Endothelial cell of umbilical vein (primary cell): ENCODE measurements at regions not wholly inside any gene's neighbourhood (a gene's known extent, or its start where the extent isn't known, plus 50 kb on each side); places are given as distances from the start of the nearest gene placed in this dataset.

ENCODE experiments used
- BruUV-seq: library from RNA; stranded (reverse); fragments of 400-500 nt; replicated peaks from 2 replicates; lab custom pipeline; 2021; lab: Mats Ljungman, UMichigan
- CTCF ChIA-PET: fragments of 300-600, 350-600 bp; sonication (Branson Sonifier 250); formaldehyde crosslinking; loops from one replicate; lab custom pipeline; 2021; ENCODE audit warnings: antibody characterized with exemption, inconsistent platforms; lab: Charles Lee
- POLR2A ChIA-PET: fragments of 300-600, 350-600 bp; sonication (Branson Sonifier 250); formaldehyde crosslinking; loops from one replicate; lab custom pipeline; 2021; ENCODE audit warnings: antibody characterized with exemption, inconsistent platforms; lab: Charles Lee
- DNase-seq: peaks from one replicate; pipeline ENCODE4 v3.0.0-alpha.2; 2011; ENCODE audit warnings: low read depth, low spot score
- FAIRE-seq: peaks from 2 replicates; lab custom pipeline; 2011; peaks lifted over from hg19 to GRCh38; lab: Jason Lieb, UNC
- H2AFZ ChIP-seq: 2 replicates; pipeline ENCODE4 v1.6.0; 2012; ENCODE audit warnings: low read depth, low read length, control low read depth, inconsistent platforms
- H3K27ac ChIP-seq: 2 replicates; pipeline ENCODE4 v1.5.1; 2011; ENCODE audit warnings: low read depth, mild to moderate bottlenecking, control low read depth, low read length, moderate library complexity; ENCODE audit not compliant: insufficient read depth
- H3K27me3 ChIP-seq, 2 experiments: 2 replicates each; pipeline versions ENCODE4 v1.6.0 to v1.6.1; 2011; ENCODE audit warnings: low read length in 2 of 2, mixed read lengths in 1 of 2; ENCODE audit not compliant: control insufficient read depth in 2 of 2, insufficient read depth in 2 of 2
- H3K36me3 ChIP-seq, 2 experiments: 2 replicates in 1 of 2; 3 replicates in 1 of 2; pipeline ENCODE4 v1.5.1; 2011; ENCODE audit warnings: low read length in 2 of 2, mild to moderate bottlenecking in 1 of 2, moderate library complexity in 1 of 2; ENCODE audit not compliant: control insufficient read depth in 2 of 2, insufficient read depth in 2 of 2; ENCODE audit errors: extremely low read depth in 1 of 2
- H3K4me1 ChIP-seq: 3 replicates; pipeline ENCODE4 v1.5.1; 2011; ENCODE audit warnings: mild to moderate bottlenecking, low read length; ENCODE audit not compliant: control insufficient read depth, insufficient read depth; ENCODE audit errors: extremely low read depth
- H3K4me2 ChIP-seq: 2 replicates; pipeline ENCODE4 v1.6.1; 2011; ENCODE audit warnings: low read length, control low read depth, mixed read lengths; ENCODE audit not compliant: insufficient read depth
- H3K4me3 ChIP-seq, 3 experiments: fragments of 200-600 bp in 1 of 3; sonication (generic), shearing (Covaris generic) in 1 of 3; replicated peaks in 1 of 3; 2 replicates each; pipeline ENCODE4 v1.5.1; 2011 to 2016; ENCODE audit warnings: control low read depth in 3 of 3, low read length in 3 of 3, mild to moderate bottlenecking in 2 of 3, inconsistent platforms in 1 of 3, low read depth in 1 of 3, moderate library complexity in 1 of 3; ENCODE audit not compliant: insufficient read depth in 1 of 3
- H3K79me2 ChIP-seq: 2 replicates; pipeline ENCODE4 v1.6.0; 2012; ENCODE audit warnings: low read length, inconsistent platforms; ENCODE audit not compliant: control insufficient read depth, insufficient read depth
- H3K9ac ChIP-seq: replicated peaks from 2 replicates; pipeline ENCODE3; 2011; ENCODE audit warnings: low read length, control low read depth; ENCODE audit not compliant: insufficient read depth; ENCODE audit errors: extremely low read depth
- H3K9me1 ChIP-seq: replicated peaks from 3 replicates; pipeline ENCODE4 v1.6.0; 2011; ENCODE audit warnings: mild to moderate bottlenecking, low read length; ENCODE audit not compliant: control insufficient read depth, insufficient read depth; ENCODE audit errors: extremely low read depth
- H3K9me3 ChIP-seq: replicated peaks from 2 replicates; pipeline ENCODE4 v1.5.1; 2012; ENCODE audit warnings: low read length, inconsistent platforms; ENCODE audit not compliant: control insufficient read depth, insufficient read depth
- H4K20me1 ChIP-seq: replicated peaks from 2 replicates; pipeline ENCODE3; 2011; ENCODE audit warnings: mild to moderate bottlenecking, low read length; ENCODE audit not compliant: control insufficient read depth, insufficient read depth; ENCODE audit errors: extremely low read depth
- CTCF ChIP-seq, 2 donors: IDR thresholded peaks; 1 replicate in 1 of 2; 2 replicates in 1 of 2; pipeline ENCODE4 v1.5.1; 2011; ENCODE audit warnings: low read length in 2 of 2, mild to moderate bottlenecking in 2 of 2, moderate library complexity in 2 of 2, control low read depth in 1 of 2, inconsistent platforms in 1 of 2, low read depth in 1 of 2; ENCODE audit not compliant: insufficient read depth in 1 of 2; ENCODE audit errors: extremely low read depth in 1 of 2
- EZH2 ChIP-seq: IDR thresholded peaks from 2 replicates; pipeline ENCODE4 v1.6.1; 2012; ENCODE audit warnings: borderline replicate concordance, low read depth, mild to moderate bottlenecking, moderate library complexity, low read length, inconsistent platforms; ENCODE audit not compliant: severe bottlenecking
- FOS ChIP-seq: IDR thresholded peaks from 2 replicates; pipeline ENCODE4 v1.6.1; 2011; ENCODE audit warnings: mild to moderate bottlenecking, low read length, moderate library complexity, borderline replicate concordance; ENCODE audit not compliant: insufficient read depth
- GATA2 ChIP-seq: IDR thresholded peaks from 2 replicates; pipeline ENCODE4 v1.7.0; 2011; ENCODE audit warnings: low read depth, mild to moderate bottlenecking, moderate library complexity, mixed read lengths, low read length; ENCODE audit not compliant: insufficient read length, insufficient read depth
- JUN ChIP-seq: IDR thresholded peaks from 2 replicates; pipeline ENCODE4 v1.6.1; 2011; ENCODE audit warnings: borderline replicate concordance, low read depth; ENCODE audit not compliant: insufficient read length, insufficient read depth
- MAX ChIP-seq: IDR thresholded peaks from 2 replicates; pipeline ENCODE4 v1.6.1; 2011; ENCODE audit not compliant: insufficient read depth, insufficient read length
- MYC ChIP-seq: IDR thresholded peaks from one replicate; pipeline ENCODE4 v1.6.1; 2011; ENCODE audit warnings: mild to moderate bottlenecking, low read depth, low read length
- POLR2A ChIP-seq: IDR thresholded peaks from 2 replicates; pipeline ENCODE4 v1.6.1; 2012; ENCODE audit warnings: low read depth, mild to moderate bottlenecking, control low read depth, low read length
- POLR2AphosphoS5 ChIP-seq: IDR thresholded peaks from 2 replicates; pipeline ENCODE4 v1.6.1; 2012; ENCODE audit warnings: low read depth, mild to moderate bottlenecking, control low read depth, low read length, moderate library complexity; ENCODE audit not compliant: insufficient read depth
- dilution Hi-C: fragments of 300-500 bp; cut with MboI; formaldehyde crosslinking; loops from one replicate; pipeline ENCODE4 v1.15.0; 2019; ENCODE audit warnings: low sequenced_read_pairs; ENCODE audit not compliant: extremely low pct_ligation_motif_present
- intact Hi-C: fragments of 100-400 bp; cut with micrococcal nuclease; formaldehyde crosslinking; loops from one replicate; pipeline ENCODE4 v1.10.0; 2022

DNA sequence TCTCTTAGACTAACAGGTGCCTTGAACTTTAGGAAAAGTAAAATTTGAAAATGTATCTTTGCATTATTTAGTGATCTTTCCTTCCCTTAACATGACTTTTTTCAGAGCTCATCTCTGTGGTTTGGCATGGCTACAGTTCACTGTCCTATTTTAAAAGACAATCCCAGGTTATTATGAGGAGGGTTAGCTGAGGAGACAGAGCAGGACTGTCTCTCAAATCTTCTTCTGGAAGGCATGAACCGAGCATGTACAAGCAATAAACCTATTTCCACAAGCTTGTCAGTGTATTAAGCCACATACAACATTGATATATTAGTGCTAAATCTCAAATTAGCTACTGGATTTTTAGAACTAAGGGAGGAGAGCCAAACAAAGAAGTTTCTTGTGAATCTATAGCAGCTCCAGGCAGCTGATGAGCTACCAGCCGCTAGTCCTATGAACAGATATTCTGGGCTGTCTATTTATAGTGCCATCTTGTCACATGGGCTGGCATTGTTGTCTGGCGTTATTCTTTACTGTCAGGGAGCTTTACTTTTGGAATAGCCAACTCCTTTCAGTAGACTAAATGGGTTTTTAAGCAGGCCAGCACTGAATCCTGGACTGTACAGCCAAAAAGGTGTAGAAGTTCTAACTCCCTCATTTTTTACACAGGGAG, 171.2 kb upstream of the ACTBL2 start:
- no TSS peak for BruUV-seq
- no peak for TF ChIP-seq MYC
- TF ChIP-seq POLR2A = no peak
- no peak for TF ChIP-seq EZH2
- TF ChIP-seq GATA2 = no peak
- no peak for TF ChIP-seq MAX
- no peak for TF ChIP-seq CTCF (IDR thresholded peaks at IDR 0.05; ENCODE audit: extremely low read depth in 1 of 2, insufficient read depth in 1 of 2, low read depth in 1 of 2, low read length in 2 of 2)
- TF ChIP-seq FOS = no peak
- TF ChIP-seq JUN = no peak
- TF ChIP-seq POLR2AphosphoS5 = no peak
- POLR2A ChIA-PET = no interaction called here
- no peaks in the 10 kb centered on the region for H3K9me1 ChIP-seq
- dilution Hi-C loops (no loop called here), intact Hi-C loops (loop anchor here (5.0 kb wide), 2 partner anchors 151 to 189 kb away; no protein-coding TSS in a partner anchor)
- DNase-seq = no peak
- no peaks in the 10 kb centered on the region for H3K9me3 ChIP-seq
- H3K4me3 ChIP-seq = no peak overlapping the region
- H3K79me2 ChIP-seq = no peaks in the 10 kb centered on the region
- H3K4me2 ChIP-seq = no peak overlapping the region
- no peaks in the 10 kb centered on the region for H3K27me3 ChIP-seq
- no peak overlapping the region for H2AFZ ChIP-seq
- FAIRE-seq = no peak
- no peaks in the 10 kb centered on the region for H4K20me1 ChIP-seq
- CTCF ChIA-PET = interaction anchor here (0.8 to 1.0 kb wide), 2 partner anchors 124 to 807 kb away, joined by 3 to 5 read pairs; no protein-coding TSS in a partner anchor
- no peak overlapping the region for H3K9ac ChIP-seq
- H3K36me3 ChIP-seq = no peaks in the 10 kb centered on the region
- no peak overlapping the region for H3K27ac ChIP-seq
- peaks cover 5% of the 10 kb centered on the region for H3K4me1 ChIP-seq
